ENCODE measurements at regions not wholly inside any gene's neighbourhood (a gene's known extent, or its start where the extent isn't known, plus 50 kb on each side); places are given as distances from the start of the nearest gene placed in this dataset. TPM values are rescaled to one million over a fixed set of nuclear protein-coding genes. Genes with fewer than 3 reads are reported as not detected.

GRCh38 chr6:26312501-26313397 lies 52.2 kb upstream of the BTN3A2 start:
- peak overlapping the region; percentile 78 for H3K4me2 ChIP-seq (ENCODE audit: low read length)
- H3K9me3 ChIP-seq (ENCODE audit: low read length): no peaks in the 10 kb centered on the region
- H3K79me2 ChIP-seq (ENCODE audit: insufficient read depth, low read depth, low read length): no peaks in the 10 kb centered on the region
- BruUV-seq (replicated peaks): no TSS peak
- no peaks in the 10 kb centered on the region for H4K20me1 ChIP-seq (ENCODE audit: insufficient read depth, low read length)
- no peaks in the 10 kb centered on the region for H3K36me3 ChIP-seq (ENCODE audit: insufficient read depth, low read length)
- TF ChIP-seq CTCF (conservative IDR thresholded peaks at IDR 0.05; ENCODE audit: low read length) (no peak), EZH2phosphoT487 (IDR thresholded peaks at IDR 0.05; ENCODE audit: borderline replicate concordance, low read depth, low read length) (no peak)
- H3K4me1 ChIP-seq (ENCODE audit: insufficient read depth, low read length, poor library complexity, severe bottlenecking): peaks cover 28% of the 10 kb centered on the region
- CTCF ChIA-PET (ENCODE audit: unreplicated experiment): no interaction called here
- H3K9me2 ChIP-seq (ENCODE audit: insufficient read depth, low read length): no peaks in the 10 kb centered on the region
- POLR2A ChIA-PET: interaction anchor here (0.6 to 0.7 kb wide), 2 partner anchors 20 to 21 kb away, joined by 3 to 4 read pairs; no protein-coding TSS in a partner anchor
- peak overlapping the region; percentile 43 for H3K27ac ChIP-seq (ENCODE audit: low read depth, low read length, poor library complexity, severe bottlenecking)
- intact Hi-C loops (cut with micrococcal nuclease; ENCODE audit: unreplicated experiment): loop anchor here (1.0 to 5.0 kb wide), 3 partner anchors 16 to 242 kb away; partner anchors contain the start of gene HMGN4
- peak overlapping the region; percentile 90 for H2AFZ ChIP-seq (ENCODE audit: low read length)
- H3K4me3 ChIP-seq (ENCODE audit: low read depth, low read length, poor library complexity, severe bottlenecking): peak overlapping the region; percentile 71
- DNase-seq (ENCODE audit: low spot score): peak; percentile 80

Small RNA genes in the stretch of these regions (small RNA-seq; reads per million reads assigned to genes)
- gene AL031777.2 (not detected), gene HIST1H2AD (6.4 reads per million, percentile 93 among the genes with 10 or more reads in this experiment), gene HIST1H2APS3 (not detected), gene HIST1H4G (not detected), gene LARP1P1 (not detected)
